Karpas-422 (cell line): ENCODE measurements at regions not wholly inside any gene's neighbourhood (a gene's known extent, or its start where the extent isn't known, plus 50 kb on each side); places are given as distances from the start of the nearest gene placed in this dataset.

Experiments used
- DNase-seq: peaks from one replicate; pipeline ENCODE4 v3.0.0-alpha.2; 2015
- H2AFZ ChIP-seq: fragments of 200-600 bp; sonication (generic); 2 replicates; pipeline ENCODE4 v1.6.1; 2014; ENCODE audit warnings: antibody characterized with exemption, low read length, mixed read lengths
- H3K27ac ChIP-seq: fragments of 200-600 bp; sonication (generic); 2 replicates; pipeline ENCODE4 v1.5.1; 2014; ENCODE audit warnings: mild to moderate bottlenecking, low read length, moderate library complexity
- H3K27me3 ChIP-seq: fragments of 200-600 bp; sonication (generic); 2 replicates; pipeline ENCODE4 v1.6.1; 2014; ENCODE audit warnings: low read length, mixed read lengths
- H3K36me3 ChIP-seq: fragments of 200-600 bp; sonication (generic); 2 replicates; pipeline ENCODE4 v1.6.1; 2014; ENCODE audit warnings: low read length, mixed read lengths; ENCODE audit not compliant: insufficient read depth
- H3K4me1 ChIP-seq: fragments of 200-600 bp; sonication (generic); 2 replicates; pipeline ENCODE4 v1.6.1; 2014; ENCODE audit warnings: mild to moderate bottlenecking, low read length, mixed read lengths
- H3K4me2 ChIP-seq: fragments of 200-600 bp; sonication (generic); 2 replicates; pipeline ENCODE4 v1.6.1; 2014; ENCODE audit warnings: low read length, low read depth, mild to moderate bottlenecking; ENCODE audit not compliant: poor library complexity, severe bottlenecking
- H3K4me3 ChIP-seq: fragments of 200-600 bp; sonication (generic); 2 replicates; pipeline ENCODE4 v1.5.1; 2014; ENCODE audit warnings: mild to moderate bottlenecking, antibody characterized with exemption, low read length, mixed read lengths
- H3K79me2 ChIP-seq: fragments of 200-600 bp; sonication (generic); 2 replicates; pipeline ENCODE4 v1.6.1; 2014; ENCODE audit warnings: mild to moderate bottlenecking, low read length, mixed read lengths
- H3K9ac ChIP-seq: fragments of 200-600 bp; sonication (generic); 2 replicates; pipeline ENCODE4 v1.6.0; 2014; ENCODE audit warnings: low read length
- H3K9me2 ChIP-seq: fragments of 200-600 bp; sonication (generic), shearing (Covaris generic); replicated peaks from 2 replicates; pipeline ENCODE4 v1.6.0; 2014; ENCODE audit warnings: mild to moderate bottlenecking, low read length, moderate library complexity; ENCODE audit not compliant: insufficient read depth
- H3K9me3 ChIP-seq: fragments of 300-700, 200-600 bp; sonication (generic); 2 replicates; pipeline ENCODE4 v1.6.1; 2014; ENCODE audit warnings: low read length, mixed read lengths
- H4K20me1 ChIP-seq: fragments of 200-600 bp; sonication (generic); 2 replicates; pipeline ENCODE4 v1.6.1; 2014; ENCODE audit warnings: mild to moderate bottlenecking, antibody characterized with exemption, low read length, low read depth; ENCODE audit not compliant: insufficient read depth

GRCh38 chr4:12173496-12173895, 744.8 kb upstream of the HS3ST1 start:
- H3K9ac ChIP-seq, result no peak overlapping the region
- no peaks in the 10 kb centered on the region for H4K20me1 ChIP-seq
- H3K27ac ChIP-seq, result no peak overlapping the region
- DNase-seq, result no peak
- H3K4me3 ChIP-seq, result no peak overlapping the region
- H3K27me3 ChIP-seq, result no peaks in the 10 kb centered on the region
- H3K36me3 ChIP-seq, result no peaks in the 10 kb centered on the region
- no peaks in the 10 kb centered on the region for H3K9me2 ChIP-seq
- no peak overlapping the region for H3K4me2 ChIP-seq
- H3K9me3 ChIP-seq, result peaks cover 10% of the 10 kb centered on the region
- no peak overlapping the region for H2AFZ ChIP-seq
- no peaks in the 10 kb centered on the region for H3K4me1 ChIP-seq
- H3K79me2 ChIP-seq, result no peaks in the 10 kb centered on the region

GRCh38 chr4:12172198-12172973, 743.7 kb upstream of the HS3ST1 start:
- Histone ChIP-seq H3K79me2 (no peaks in the 10 kb centered on the region), H3K9ac (no peak overlapping the region), H3K4me1 (no peaks in the 10 kb centered on the region), H3K27ac (no peak overlapping the region), H3K4me2 (no peak overlapping the region), H4K20me1 (no peaks in the 10 kb centered on the region), H3K36me3 (no peaks in the 10 kb centered on the region), H3K27me3 (no peaks in the 10 kb centered on the region), H2AFZ (no peak overlapping the region), H3K4me3 (no peak overlapping the region), H3K9me3 (peaks cover 8% of the 10 kb centered on the region; the same call in 1 of the 2 replicates), H3K9me2 (no peaks in the 10 kb centered on the region)
- DNase-seq, result no peak

- Histone ChIP-seq H3K4me3 (no peak overlapping the region), H3K9ac (no peak overlapping the region), H3K9me3 (peaks cover 7% of the 10 kb centered on the region; the same call in 1 of the 2 replicates), H4K20me1 (no peaks in the 10 kb centered on the region), H3K36me3 (no peaks in the 10 kb centered on the region), H2AFZ (no peak overlapping the region), H3K9me2 (no peaks in the 10 kb centered on the region), H3K4me2 (no peak overlapping the region), H3K27ac (no peak overlapping the region), H3K79me2 (no peaks in the 10 kb centered on the region), H3K27me3 (no peaks in the 10 kb centered on the region), H3K4me1 (no peaks in the 10 kb centered on the region)
- DNase-seq, result no peak
These were observed 741.6 kb upstream of the HS3ST1 start for GRCh38 chr4:12170308-12170707.

GRCh38 chr4:12165616-12166015, 736.9 kb upstream of the HS3ST1 start:
- no peaks in the 10 kb centered on the region for H3K4me1 ChIP-seq
- H3K27me3 ChIP-seq, result no peaks in the 10 kb centered on the region
- H3K27ac ChIP-seq, result no peak overlapping the region
- H3K4me2 ChIP-seq, result no peak overlapping the region
- no peak overlapping the region for H3K9ac ChIP-seq
- H2AFZ ChIP-seq, result no peak overlapping the region
- no peaks in the 10 kb centered on the region for H3K9me2 ChIP-seq
- DNase-seq, result no peak
- H3K4me3 ChIP-seq, result no peak overlapping the region
- no peaks in the 10 kb centered on the region for H3K36me3 ChIP-seq
- no peaks in the 10 kb centered on the region for H3K79me2 ChIP-seq
- no peaks in the 10 kb centered on the region for H4K20me1 ChIP-seq
- H3K9me3 ChIP-seq, result peaks cover 26% of the 10 kb centered on the region

GRCh38 chr4:12146339-12146738, 717.6 kb upstream of the HS3ST1 start:
- DNase-seq, result no peak
- no peaks in the 10 kb centered on the region for H3K9me2 ChIP-seq
- no peaks in the 10 kb centered on the region for H3K79me2 ChIP-seq
- H3K27ac ChIP-seq, result no peak overlapping the region
- H3K9ac ChIP-seq, result no peak overlapping the region
- no peak overlapping the region for H3K4me3 ChIP-seq
- no peaks in the 10 kb centered on the region for H3K36me3 ChIP-seq
- peaks cover 9% of the 10 kb centered on the region; the same call in 1 of the 2 replicates for H3K9me3 ChIP-seq
- no peaks in the 10 kb centered on the region for H4K20me1 ChIP-seq
- no peak overlapping the region for H3K4me2 ChIP-seq
- no peaks in the 10 kb centered on the region for H3K4me1 ChIP-seq
- no peaks in the 10 kb centered on the region for H3K27me3 ChIP-seq
- H2AFZ ChIP-seq, result no peak overlapping the region

GRCh38 chr4:12145768-12146167, 717.1 kb upstream of the HS3ST1 start:
- no peaks in the 10 kb centered on the region for H3K9me2 ChIP-seq
- no peaks in the 10 kb centered on the region for H3K36me3 ChIP-seq
- no peak overlapping the region for H3K4me3 ChIP-seq
- no peaks in the 10 kb centered on the region for H3K79me2 ChIP-seq
- no peaks in the 10 kb centered on the region for H3K4me1 ChIP-seq
- no peak overlapping the region for H3K4me2 ChIP-seq
- H3K27ac ChIP-seq, result no peak overlapping the region
- H2AFZ ChIP-seq, result no peak overlapping the region
- no peak overlapping the region for H3K9ac ChIP-seq
- DNase-seq, result no peak
- H4K20me1 ChIP-seq, result no peaks in the 10 kb centered on the region
- peaks cover 6% of the 10 kb centered on the region; the same call in 1 of the 2 replicates for H3K9me3 ChIP-seq
- H3K27me3 ChIP-seq, result no peaks in the 10 kb centered on the region

- no peak overlapping the region for H3K9ac ChIP-seq
- no peaks in the 10 kb centered on the region for H3K27me3 ChIP-seq
- no peaks in the 10 kb centered on the region for H3K36me3 ChIP-seq
- no peak overlapping the region for H3K4me2 ChIP-seq
- H4K20me1 ChIP-seq, result no peaks in the 10 kb centered on the region
- H2AFZ ChIP-seq, result no peak overlapping the region
- H3K9me2 ChIP-seq, result no peaks in the 10 kb centered on the region
- no peak overlapping the region for H3K4me3 ChIP-seq
- no peaks in the 10 kb centered on the region for H3K4me1 ChIP-seq
- H3K79me2 ChIP-seq, result no peaks in the 10 kb centered on the region
- H3K27ac ChIP-seq, result no peak overlapping the region
- H3K9me3 ChIP-seq, result peaks cover 3% of the 10 kb centered on the region; the same call in 1 of the 2 replicates
- DNase-seq, result no peak
These were observed 716.4 kb upstream of the HS3ST1 start for GRCh38 chr4:12145106-12145505.

GRCh38 chr4:12144051-12144450, 715.4 kb upstream of the HS3ST1 start:
- no peaks in the 10 kb centered on the region for H3K9me2 ChIP-seq
- H3K4me2 ChIP-seq, result no peak overlapping the region
- no peak for DNase-seq
- H3K36me3 ChIP-seq, result no peaks in the 10 kb centered on the region
- H3K4me3 ChIP-seq, result no peak overlapping the region
- H4K20me1 ChIP-seq, result no peaks in the 10 kb centered on the region
- H3K9ac ChIP-seq, result no peak overlapping the region
- no peak overlapping the region for H3K27ac ChIP-seq
- H3K27me3 ChIP-seq, result no peaks in the 10 kb centered on the region
- no peak overlapping the region for H2AFZ ChIP-seq
- H3K4me1 ChIP-seq, result no peaks in the 10 kb centered on the region
- H3K79me2 ChIP-seq, result no peaks in the 10 kb centered on the region
- peaks cover 6% of the 10 kb centered on the region; the same call in 1 of the 2 replicates for H3K9me3 ChIP-seq
